ENCODE measurements at regions not wholly inside any gene's neighbourhood (a gene's known extent, or its start where the extent isn't known, plus 50 kb on each side); places are given as distances from the start of the nearest gene placed in this dataset.

DNA sequence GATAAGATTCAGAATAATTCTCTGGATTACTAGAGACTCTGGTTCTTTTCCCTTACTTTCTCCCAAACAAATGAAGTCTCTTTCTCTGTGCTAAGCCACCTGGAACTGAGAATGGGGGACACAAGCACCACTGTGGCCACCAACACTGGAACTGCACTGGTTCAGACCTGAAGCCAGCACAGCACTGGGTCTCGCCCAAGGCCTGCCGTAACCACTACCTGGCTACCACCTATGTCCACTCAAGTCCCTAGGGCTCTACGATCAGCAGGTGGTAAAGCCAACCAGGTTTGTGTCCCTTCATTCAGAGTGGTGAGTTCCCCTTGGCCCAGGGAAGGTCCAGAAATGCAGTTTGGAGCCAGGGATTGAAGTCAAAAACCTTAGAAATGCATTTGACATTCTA is 626.2 kb downstream of the DIAPH3 start:
- H3K27me3 ChIP-seq (ENCODE audit: insufficient read depth, low read length): no peaks in the 10 kb centered on the region
- no peak overlapping the region for H3K4me3 ChIP-seq (ENCODE audit: insufficient read depth, low read depth, low read length)
- H3K4me1 ChIP-seq (ENCODE audit: insufficient read depth, low read length): peaks cover 15% of the 10 kb centered on the region
- Mint-ChIP-seq H3K27me3 (ENCODE audit: low read depth, unreplicated experiment) (no peaks in the 10 kb centered on the region), H3K27ac (ENCODE audit: unreplicated experiment) (no peak overlapping the region), H3K4me1 (ENCODE audit: low read depth, unreplicated experiment) (peaks cover 21% of the 10 kb centered on the region), H3K36me3 (ENCODE audit: low read depth, unreplicated experiment) (no peaks in the 10 kb centered on the region), H3K9me3 (ENCODE audit: unreplicated experiment) (peaks cover 2% of the 10 kb centered on the region), H3K4me3 (ENCODE audit: unreplicated experiment) (no peak overlapping the region)
- FAIRE-seq (no peak), DNase-seq (ENCODE audit: low read depth) (no peak)
- H3K4me2 ChIP-seq (ENCODE audit: low read length): no peak overlapping the region
- no peaks in the 10 kb centered on the region for H3K9me3 ChIP-seq (ENCODE audit: insufficient read depth, low read depth, low read length)
- H3K9ac ChIP-seq (ENCODE audit: low read length): no peak overlapping the region
- no peak overlapping the region for H3K27ac ChIP-seq (ENCODE audit: low read depth, low read length)
- H4K20me1 ChIP-seq (ENCODE audit: insufficient read depth, low read length): no peaks in the 10 kb centered on the region
- no peaks in the 10 kb centered on the region for H3K79me2 ChIP-seq (ENCODE audit: insufficient read depth, low read length)
- TF ChIP-seq EZH2 (IDR thresholded peaks at IDR 0.05; ENCODE audit: insufficient read depth, low read length): no peak
- TF ChIP-seq, protein P1, sequence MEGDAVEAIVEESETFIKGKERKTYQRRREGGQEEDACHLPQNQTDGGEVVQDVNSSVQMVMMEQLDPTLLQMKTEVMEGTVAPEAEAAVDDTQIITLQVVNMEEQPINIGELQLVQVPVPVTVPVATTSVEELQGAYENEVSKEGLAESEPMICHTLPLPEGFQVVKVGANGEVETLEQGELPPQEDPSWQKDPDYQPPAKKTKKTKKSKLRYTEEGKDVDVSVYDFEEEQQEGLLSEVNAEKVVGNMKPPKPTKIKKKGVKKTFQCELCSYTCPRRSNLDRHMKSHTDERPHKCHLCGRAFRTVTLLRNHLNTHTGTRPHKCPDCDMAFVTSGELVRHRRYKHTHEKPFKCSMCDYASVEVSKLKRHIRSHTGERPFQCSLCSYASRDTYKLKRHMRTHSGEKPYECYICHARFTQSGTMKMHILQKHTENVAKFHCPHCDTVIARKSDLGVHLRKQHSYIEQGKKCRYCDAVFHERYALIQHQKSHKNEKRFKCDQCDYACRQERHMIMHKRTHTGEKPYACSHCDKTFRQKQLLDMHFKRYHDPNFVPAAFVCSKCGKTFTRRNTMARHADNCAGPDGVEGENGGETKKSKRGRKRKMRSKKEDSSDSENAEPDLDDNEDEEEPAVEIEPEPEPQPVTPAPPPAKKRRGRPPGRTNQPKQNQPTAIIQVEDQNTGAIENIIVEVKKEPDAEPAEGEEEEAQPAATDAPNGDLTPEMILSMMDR (IDR thresholded peaks at IDR 0.05; ENCODE audit: insufficient read depth, low read depth, low read length): no peak
- no peak overlapping the region for H2AFZ ChIP-seq (ENCODE audit: low read depth, low read length)
- no peaks in the 10 kb centered on the region for H3K36me3 ChIP-seq (ENCODE audit: insufficient read depth, low read length)

DNA sequence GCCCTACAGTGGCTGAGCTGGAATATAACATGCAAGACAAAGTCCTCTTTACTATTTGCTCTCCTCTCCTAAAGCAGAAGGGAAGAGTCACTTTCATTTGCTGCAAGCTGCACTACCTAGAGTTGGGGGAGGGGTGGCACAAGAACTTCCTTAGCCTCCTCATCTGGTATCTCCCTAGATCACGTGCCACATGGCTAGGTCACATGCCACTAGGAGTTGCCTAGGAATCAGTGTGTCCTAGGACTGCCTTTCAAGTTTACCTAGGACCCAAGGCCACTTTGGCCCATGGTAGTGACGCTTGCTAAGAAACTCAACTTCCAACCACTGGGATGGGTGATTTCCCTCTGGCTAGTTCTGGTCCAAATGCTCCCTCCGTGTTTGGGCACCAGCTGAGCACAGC is 625.2 kb downstream of the DIAPH3 start:
- no peak overlapping the region for H3K9ac ChIP-seq (ENCODE audit: low read length)
- no peak for TF ChIP-seq EZH2 (IDR thresholded peaks at IDR 0.05; ENCODE audit: insufficient read depth, low read length)
- TF ChIP-seq, protein P1 (IDR thresholded peaks at IDR 0.05; ENCODE audit: insufficient read depth, low read depth, low read length): no peak
- no peaks in the 10 kb centered on the region for H3K36me3 ChIP-seq (ENCODE audit: insufficient read depth, low read length)
- Mint-ChIP-seq H3K27me3 (ENCODE audit: low read depth, unreplicated experiment) (no peaks in the 10 kb centered on the region), H3K4me3 (ENCODE audit: unreplicated experiment) (no peak overlapping the region), H3K9me3 (ENCODE audit: unreplicated experiment) (peaks cover 2% of the 10 kb centered on the region), H3K4me1 (ENCODE audit: low read depth, unreplicated experiment) (peaks cover 11% of the 10 kb centered on the region), H3K36me3 (ENCODE audit: low read depth, unreplicated experiment) (no peaks in the 10 kb centered on the region), H3K27ac (ENCODE audit: unreplicated experiment) (no peak overlapping the region)
- FAIRE-seq: no peak
- no peak overlapping the region for H2AFZ ChIP-seq (ENCODE audit: low read depth, low read length)
- DNase-seq (ENCODE audit: low read depth): no peak
- peaks cover 6% of the 10 kb centered on the region for H3K4me1 ChIP-seq (ENCODE audit: insufficient read depth, low read length)
- no peaks in the 10 kb centered on the region for H3K79me2 ChIP-seq (ENCODE audit: insufficient read depth, low read length)
- no peaks in the 10 kb centered on the region for H3K9me3 ChIP-seq (ENCODE audit: insufficient read depth, low read depth, low read length)
- H3K4me3 ChIP-seq (ENCODE audit: insufficient read depth, low read depth, low read length): no peak overlapping the region
- H3K27ac ChIP-seq (ENCODE audit: low read depth, low read length): no peak overlapping the region
- no peak overlapping the region for H3K4me2 ChIP-seq (ENCODE audit: low read length)
- no peaks in the 10 kb centered on the region for H3K27me3 ChIP-seq (ENCODE audit: insufficient read depth, low read length)
- H4K20me1 ChIP-seq (ENCODE audit: insufficient read depth, low read length): no peaks in the 10 kb centered on the region

GRCh38 chr13:59542303-59542702 is 621.4 kb downstream of the DIAPH3 start:
- TF ChIP-seq, protein P1 (IDR thresholded peaks at IDR 0.05; ENCODE audit: insufficient read depth, low read depth, low read length): no peak
- no peak for TF ChIP-seq EZH2 (IDR thresholded peaks at IDR 0.05; ENCODE audit: insufficient read depth, low read length)
- H3K36me3 ChIP-seq (ENCODE audit: insufficient read depth, low read length): no peaks in the 10 kb centered on the region
- H3K4me1 ChIP-seq (ENCODE audit: insufficient read depth, low read length): no peaks in the 10 kb centered on the region
- no peak overlapping the region for H2AFZ ChIP-seq (ENCODE audit: low read depth, low read length)
- H3K27me3 Mint-ChIP-seq (ENCODE audit: low read depth, unreplicated experiment): no peaks in the 10 kb centered on the region
- H3K27ac Mint-ChIP-seq (ENCODE audit: unreplicated experiment): no peak overlapping the region
- H3K4me1 Mint-ChIP-seq (ENCODE audit: low read depth, unreplicated experiment): no peaks in the 10 kb centered on the region
- no peak overlapping the region for H3K9ac ChIP-seq (ENCODE audit: low read length)
- H3K27ac ChIP-seq (ENCODE audit: low read depth, low read length): no peak overlapping the region
- H3K4me2 ChIP-seq (ENCODE audit: low read length): no peak overlapping the region
- no peaks in the 10 kb centered on the region for H3K27me3 ChIP-seq (ENCODE audit: insufficient read depth, low read length)
- no peak overlapping the region for H3K4me3 Mint-ChIP-seq (ENCODE audit: unreplicated experiment)
- H3K9me3 ChIP-seq (ENCODE audit: insufficient read depth, low read depth, low read length): no peaks in the 10 kb centered on the region
- FAIRE-seq (no peak), DNase-seq (ENCODE audit: low read depth) (no peak)
- peaks cover 2% of the 10 kb centered on the region for H3K9me3 Mint-ChIP-seq (ENCODE audit: unreplicated experiment)
- H4K20me1 ChIP-seq (ENCODE audit: insufficient read depth, low read length): no peaks in the 10 kb centered on the region
- no peaks in the 10 kb centered on the region for H3K36me3 Mint-ChIP-seq (ENCODE audit: low read depth, unreplicated experiment)
- no peak overlapping the region for H3K4me3 ChIP-seq (ENCODE audit: insufficient read depth, low read depth, low read length)
- H3K79me2 ChIP-seq (ENCODE audit: insufficient read depth, low read length): no peaks in the 10 kb centered on the region
